ENCODE measurements at regions not wholly inside any gene's neighbourhood (a gene's known extent, or its start where the extent isn't known, plus 50 kb on each side); places are given as distances from the start of the nearest gene placed in this dataset.
"Not testable (repeated sequence)": the region's sequence is repeated elsewhere in the genome, so short reads cannot be mapped to it uniquely, and the experiment has no call there.

- Mint-ChIP-seq H3K36me3 (no peaks in the 10 kb centered on the region), H3K27ac (no peak overlapping the region), H3K27me3 (no peaks in the 10 kb centered on the region), H3K4me3 (no peak overlapping the region), H3K4me1 (no peaks in the 10 kb centered on the region), H3K9me3 (no peaks in the 10 kb centered on the region)
Measured at GRCh38 chr18:14965553-14965952, 217.6 kb downstream of the ANKRD30B start.

- not testable (repeated sequence) for H3K27me3 Mint-ChIP-seq, H3K36me3 Mint-ChIP-seq, H3K4me3 Mint-ChIP-seq, H3K4me1 Mint-ChIP-seq, H3K9me3 Mint-ChIP-seq, H3K27ac Mint-ChIP-seq
Measured at GRCh38 chr18:14967246-14967645, 219.3 kb downstream of the ANKRD30B start.

GRCh38 chr18:14969500-14969899 lies 221.5 kb downstream of the ANKRD30B start:
- Mint-ChIP-seq H3K27ac (no peak overlapping the region), H3K9me3 (no peaks in the 10 kb centered on the region), H3K36me3 (no peaks in the 10 kb centered on the region), H3K27me3 (peaks cover 1% of the 10 kb centered on the region), H3K4me1 (no peaks in the 10 kb centered on the region), H3K4me3 (no peak overlapping the region)

GRCh38 chr18:14970027-14970426 lies 222.1 kb downstream of the ANKRD30B start:
- Mint-ChIP-seq H3K4me3 (no peak overlapping the region), H3K4me1 (no peaks in the 10 kb centered on the region), H3K36me3 (no peaks in the 10 kb centered on the region), H3K9me3 (no peaks in the 10 kb centered on the region), H3K27me3 (peaks cover 1% of the 10 kb centered on the region), H3K27ac (no peak overlapping the region)

DNA sequence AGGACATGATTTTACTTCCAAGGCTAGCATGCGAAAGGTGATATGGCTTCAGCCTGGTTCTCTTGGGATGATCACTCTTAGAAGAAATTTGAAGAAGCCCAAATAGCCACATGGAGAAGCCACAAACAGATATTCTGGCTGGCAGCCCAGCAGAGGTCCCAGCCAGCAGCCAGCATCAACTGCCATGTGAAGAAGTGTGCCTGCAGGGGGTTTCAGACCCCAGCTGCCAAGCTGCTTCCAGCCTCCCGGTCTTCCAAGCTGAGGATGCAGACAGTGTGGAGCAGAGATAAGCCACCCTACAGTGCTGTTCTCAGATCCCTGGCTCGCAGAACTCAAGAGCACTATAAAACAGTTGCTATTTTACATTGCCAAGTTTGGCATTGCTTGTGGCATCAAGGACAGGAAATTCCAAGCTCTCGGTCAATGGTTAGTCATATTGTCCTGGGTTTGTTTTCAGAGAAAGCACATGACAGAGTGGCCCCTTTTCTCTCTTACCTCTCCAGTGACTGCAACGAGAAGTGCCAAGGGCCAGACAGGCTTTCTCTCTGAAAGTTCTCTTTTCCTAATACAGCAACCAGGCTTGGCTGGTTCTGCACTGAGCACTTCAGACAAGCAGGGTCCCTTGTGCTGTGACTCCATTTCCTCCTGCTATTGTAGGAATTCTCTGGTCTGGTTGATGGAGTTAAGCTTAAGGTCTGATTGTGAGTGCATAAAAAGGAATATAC lies 223.7 kb downstream of the ANKRD30B start:
- no peak overlapping the region for H3K27ac Mint-ChIP-seq
- no peaks in the 10 kb centered on the region for H3K9me3 Mint-ChIP-seq
- H3K36me3 Mint-ChIP-seq = no peaks in the 10 kb centered on the region
- no peaks in the 10 kb centered on the region for H3K4me1 Mint-ChIP-seq
- peaks cover 1% of the 10 kb centered on the region for H3K27me3 Mint-ChIP-seq
- H3K4me3 Mint-ChIP-seq = no peak overlapping the region

- not testable (repeated sequence) for H3K9me3 Mint-ChIP-seq, H3K36me3 Mint-ChIP-seq, H3K4me1 Mint-ChIP-seq, H3K4me3 Mint-ChIP-seq, H3K27ac Mint-ChIP-seq, H3K27me3 Mint-ChIP-seq
Measured at GRCh38 chr18:14973421-14973820, 225.4 kb downstream of the ANKRD30B start.

DNA sequence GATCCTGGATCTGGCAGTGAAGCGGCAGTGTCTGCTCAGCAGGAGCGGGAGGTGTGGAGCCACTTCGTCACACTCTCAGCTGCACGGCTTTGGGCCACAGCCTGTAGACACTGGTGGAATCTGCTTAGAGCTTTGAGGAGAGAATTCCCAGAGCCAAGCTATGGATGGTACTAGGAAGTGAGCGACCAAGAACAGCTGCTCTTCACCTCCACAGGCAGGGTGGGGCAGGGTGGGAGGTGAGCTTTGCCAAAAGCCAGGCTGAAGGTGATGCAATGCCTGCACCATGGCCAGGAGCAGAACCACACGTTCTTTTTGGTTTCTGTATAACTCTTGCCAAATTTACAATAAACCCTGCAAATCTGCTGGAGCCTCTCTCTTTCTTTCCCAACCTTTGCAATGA lies 226.1 kb downstream of the ANKRD30B start:
- Mint-ChIP-seq H3K9me3 (no peaks in the 10 kb centered on the region), H3K4me3 (no peak overlapping the region), H3K4me1 (no peaks in the 10 kb centered on the region), H3K27me3 (peaks cover 1% of the 10 kb centered on the region), H3K27ac (no peak overlapping the region), H3K36me3 (no peaks in the 10 kb centered on the region)

DNA sequence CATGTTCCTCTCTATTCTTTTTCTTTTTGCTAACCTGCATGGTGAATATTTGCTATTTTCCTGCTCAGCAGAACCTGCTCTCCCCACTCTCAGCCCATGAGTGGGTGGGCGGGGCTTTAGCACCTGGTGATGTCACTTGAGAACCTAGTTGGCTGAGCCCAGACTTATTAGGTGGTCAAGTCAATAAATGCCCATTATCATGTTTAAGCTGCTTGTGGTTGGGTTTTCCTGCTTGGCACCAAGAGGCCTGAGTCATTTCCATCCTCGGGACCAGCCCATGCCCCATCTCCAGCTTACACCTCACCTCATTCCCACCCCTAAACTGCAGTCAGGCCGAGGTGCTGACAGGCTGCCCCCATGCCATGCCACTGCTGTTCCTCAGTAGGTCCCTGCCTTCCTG lies 226.6 kb downstream of the ANKRD30B start:
- no peaks in the 10 kb centered on the region for H3K36me3 Mint-ChIP-seq
- no peak overlapping the region for H3K4me3 Mint-ChIP-seq
- H3K27me3 Mint-ChIP-seq = peaks cover 1% of the 10 kb centered on the region
- no peak overlapping the region for H3K27ac Mint-ChIP-seq
- no peaks in the 10 kb centered on the region for H3K4me1 Mint-ChIP-seq
- no peaks in the 10 kb centered on the region for H3K9me3 Mint-ChIP-seq

- Mint-ChIP-seq H3K27ac (no peak overlapping the region), H3K4me3 (no peak overlapping the region), H3K36me3 (no peaks in the 10 kb centered on the region), H3K27me3 (peaks cover 1% of the 10 kb centered on the region), H3K9me3 (no peaks in the 10 kb centered on the region), H3K4me1 (no peaks in the 10 kb centered on the region)
Measured at GRCh38 chr18:14975431-14975830, 227.5 kb downstream of the ANKRD30B start.

- Mint-ChIP-seq H3K4me3 (no peak overlapping the region), H3K27ac (no peak overlapping the region), H3K4me1 (no peaks in the 10 kb centered on the region), H3K27me3 (peaks cover 1% of the 10 kb centered on the region), H3K36me3 (no peaks in the 10 kb centered on the region), H3K9me3 (no peaks in the 10 kb centered on the region)
Measured at GRCh38 chr18:14976736-14977430, 228.9 kb downstream of the ANKRD30B start.

DNA sequence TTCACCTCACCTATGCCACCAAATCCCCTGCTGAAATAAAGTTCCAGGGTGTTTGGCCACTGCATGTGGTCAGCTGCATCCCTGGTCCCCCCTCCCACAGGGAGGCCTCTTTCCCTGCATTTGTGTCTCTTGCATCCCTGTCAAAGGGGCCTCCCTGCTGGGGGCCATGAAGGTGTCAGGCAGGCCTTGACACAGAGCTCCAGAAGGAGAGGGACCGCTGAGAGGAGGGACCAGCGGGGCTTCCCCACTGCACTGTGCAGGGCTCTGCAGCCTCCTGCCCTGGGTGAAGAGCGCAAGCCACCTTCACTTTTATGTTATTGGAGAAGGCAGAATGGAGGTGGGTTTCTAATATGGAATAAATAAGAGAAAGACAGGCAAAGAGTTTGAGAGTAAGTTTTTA lies 230.2 kb downstream of the ANKRD30B start:
- Mint-ChIP-seq H3K4me1 (no peaks in the 10 kb centered on the region), H3K9me3 (no peaks in the 10 kb centered on the region), H3K27ac (no peak overlapping the region), H3K4me3 (no peak overlapping the region), H3K36me3 (no peaks in the 10 kb centered on the region), H3K27me3 (peaks cover 1% of the 10 kb centered on the region)

DNA sequence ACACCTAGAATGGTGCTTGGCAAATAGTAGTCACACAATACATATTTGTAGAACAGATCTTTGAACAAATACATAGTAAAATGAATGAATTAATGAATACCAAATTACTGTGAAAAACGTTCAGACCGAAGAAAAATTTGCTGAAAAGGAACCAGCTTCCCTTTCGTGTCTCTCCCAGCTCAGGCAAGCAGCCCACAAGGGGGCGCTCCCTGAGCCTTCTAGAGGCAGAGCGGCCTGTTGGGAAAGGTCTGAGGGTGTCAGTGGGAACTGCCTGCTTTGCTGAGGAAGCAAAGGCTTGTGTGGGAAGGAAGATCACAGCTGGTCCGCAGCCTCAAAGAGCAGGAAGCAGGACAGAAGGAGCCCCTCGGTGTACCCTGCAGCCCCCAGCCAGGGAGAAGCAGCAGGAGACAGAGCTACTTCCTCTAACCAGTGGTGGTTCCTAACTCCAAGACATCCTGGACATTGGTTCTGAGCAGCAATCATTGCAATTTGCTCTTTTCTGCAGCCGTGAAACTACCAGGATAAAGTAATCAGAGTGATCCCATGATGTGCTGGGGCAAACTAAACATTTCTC lies 231.1 kb downstream of the ANKRD30B start:
- Mint-ChIP-seq H3K27me3 (no peaks in the 10 kb centered on the region), H3K4me1 (no peaks in the 10 kb centered on the region), H3K27ac (no peak overlapping the region), H3K9me3 (no peaks in the 10 kb centered on the region), H3K4me3 (no peak overlapping the region), H3K36me3 (no peaks in the 10 kb centered on the region)

GRCh38 chr18:14979875-14980274 lies 231.9 kb downstream of the ANKRD30B start:
- no peaks in the 10 kb centered on the region for H3K9me3 Mint-ChIP-seq
- no peak overlapping the region for H3K4me3 Mint-ChIP-seq
- H3K27me3 Mint-ChIP-seq = no peaks in the 10 kb centered on the region
- H3K36me3 Mint-ChIP-seq = no peaks in the 10 kb centered on the region
- H3K4me1 Mint-ChIP-seq = no peaks in the 10 kb centered on the region
- no peak overlapping the region for H3K27ac Mint-ChIP-seq

DNA sequence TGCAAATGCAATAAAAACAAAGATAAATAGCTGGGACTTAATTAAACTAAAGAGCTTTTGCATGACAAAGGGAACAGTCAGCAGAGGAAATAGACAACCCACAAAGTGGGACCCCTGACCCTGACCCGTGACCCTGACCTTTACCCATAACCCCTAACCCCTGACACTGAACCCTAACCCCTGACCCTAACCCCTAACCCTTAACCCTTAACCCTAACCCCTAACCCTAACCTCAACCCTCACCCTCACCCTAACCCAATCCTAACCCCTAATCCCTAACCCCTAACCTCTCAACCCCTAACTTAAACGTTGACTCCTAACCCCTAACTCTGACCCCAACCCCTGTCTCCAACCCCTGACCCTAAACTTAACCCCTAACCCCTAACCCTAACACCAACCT lies 236.6 kb downstream of the ANKRD30B start:
- H3K27me3 Mint-ChIP-seq, H3K27ac Mint-ChIP-seq, H3K9me3 Mint-ChIP-seq, H3K4me1 Mint-ChIP-seq, H3K4me3 Mint-ChIP-seq, H3K36me3 Mint-ChIP-seq: not testable (repeated sequence)

- H3K4me1 Mint-ChIP-seq, H3K27ac Mint-ChIP-seq, H3K36me3 Mint-ChIP-seq, H3K4me3 Mint-ChIP-seq, H3K9me3 Mint-ChIP-seq, H3K27me3 Mint-ChIP-seq: not testable (repeated sequence)
Measured at GRCh38 chr18:14985291-14986013, 237.5 kb downstream of the ANKRD30B start.

DNA sequence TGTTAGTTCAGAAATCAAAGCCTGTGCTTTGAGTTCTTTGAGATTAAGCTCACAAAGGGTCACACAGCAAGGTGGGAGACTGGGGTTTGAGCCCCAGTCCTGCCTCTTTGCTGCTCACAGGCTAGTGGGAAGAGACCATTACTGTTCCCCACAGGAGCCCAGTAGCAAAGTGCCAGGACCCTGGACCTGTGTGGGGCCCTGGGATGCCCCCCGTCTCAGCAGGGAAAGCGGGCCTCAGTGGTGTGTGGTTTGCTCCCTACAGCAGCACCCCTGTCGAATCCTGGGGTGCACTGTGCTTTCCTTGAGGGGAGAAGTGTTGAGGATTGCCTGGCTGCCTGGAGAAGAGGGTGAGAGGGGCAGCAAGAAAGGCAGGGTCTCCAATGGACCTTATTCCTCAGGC lies 239.4 kb downstream of the ANKRD30B start:
- not testable (repeated sequence) for H3K4me3 Mint-ChIP-seq, H3K27ac Mint-ChIP-seq, H3K27me3 Mint-ChIP-seq, H3K4me1 Mint-ChIP-seq, H3K36me3 Mint-ChIP-seq, H3K9me3 Mint-ChIP-seq
